BLaER1 (cell line): ENCODE measurements at regions not wholly inside any gene's neighbourhood (a gene's known extent, or its start where the extent isn't known, plus 50 kb on each side); places are given as distances from the start of the nearest gene placed in this dataset.
"Not testable (repeated sequence)": the region's sequence is repeated elsewhere in the genome, so short reads cannot be mapped to it uniquely, and the experiment has no call there.

Source experiments
- H3K27ac ChIP-seq: shearing (Covaris generic); formaldehyde crosslinking; 2 replicates; pipeline ENCODE4 v1.8.1; 2022
- H3K27me3 ChIP-seq: shearing (Covaris generic); formaldehyde crosslinking; 2 replicates; pipeline ENCODE4 v1.8.1; 2022
- H3K36me3 ChIP-seq: shearing (Covaris generic); formaldehyde crosslinking; 2 replicates; pipeline ENCODE4 v1.8.1; 2022
- H3K4me1 ChIP-seq: shearing (Covaris generic); formaldehyde crosslinking; 2 replicates; pipeline ENCODE4 v1.8.1; 2022
- H3K4me2 ChIP-seq: shearing (Covaris generic); formaldehyde crosslinking; 2 replicates; pipeline ENCODE4 v1.8.1; 2022
- H3K4me3 ChIP-seq: shearing (Covaris generic); formaldehyde crosslinking; 2 replicates; pipeline ENCODE4 v1.8.1; 2022
- H3K9ac ChIP-seq: shearing (Covaris generic); formaldehyde crosslinking; 2 replicates; pipeline ENCODE4 v1.8.1; 2022
- H3K9me3 ChIP-seq: shearing (Covaris generic); formaldehyde crosslinking; 2 replicates; pipeline ENCODE4 v1.8.1; 2022
- H4K20me1 ChIP-seq: shearing (Covaris generic); formaldehyde crosslinking; 2 replicates; pipeline ENCODE4 v1.8.1; 2022
- Cebpa-rat ChIP-seq: shearing (Covaris generic); IDR thresholded peaks from 2 replicates; pipeline ENCODE4 v1.8.1; 2022

DNA sequence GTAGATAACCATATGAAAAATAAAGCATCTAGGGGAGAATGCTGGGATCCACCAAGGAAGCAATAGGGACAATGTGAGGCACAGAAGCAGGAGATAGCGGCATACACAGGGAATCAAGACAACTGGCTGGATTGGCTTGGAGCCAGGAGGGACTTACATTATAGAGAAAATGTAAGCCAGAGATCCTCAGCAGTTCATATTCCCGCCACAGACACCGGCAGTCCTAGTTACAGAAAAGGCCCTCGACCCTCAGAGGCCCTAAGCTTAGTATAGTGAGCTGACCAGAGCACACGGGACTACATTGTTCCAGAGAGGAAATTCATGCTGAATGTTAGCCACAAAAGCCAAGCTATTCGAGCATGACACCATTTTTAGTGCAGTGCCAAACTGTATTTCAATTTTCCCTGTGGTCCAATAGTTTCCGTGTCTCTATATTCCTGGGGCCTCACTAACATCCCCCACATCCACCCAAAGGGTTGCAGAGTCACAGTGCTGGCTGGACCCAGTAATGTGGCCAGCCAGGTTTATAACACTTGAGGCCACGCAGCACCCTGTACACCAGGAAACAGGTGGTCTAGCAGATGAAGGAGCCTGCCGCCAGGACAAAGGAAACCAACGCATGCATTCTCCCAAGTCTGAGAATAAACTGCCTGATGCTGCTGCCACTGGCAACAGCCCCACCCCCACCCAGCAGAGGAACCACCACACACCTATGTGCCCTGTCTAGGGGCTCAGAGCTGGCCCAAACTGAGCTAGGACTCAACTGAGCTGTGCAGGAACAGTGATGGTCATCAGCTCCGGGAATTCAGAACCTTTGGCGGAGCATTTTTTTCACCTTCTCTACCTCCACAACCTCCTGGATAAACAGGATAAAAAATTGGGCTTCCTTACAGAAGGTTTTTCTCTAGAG lies 693.2 kb upstream of the CHD1 start:
- Histone ChIP-seq H4K20me1 (no peaks in the 10 kb centered on the region), H3K4me2 (peak overlapping the region; percentile 69), H3K27me3 (no peaks in the 10 kb centered on the region), H3K4me1 (peaks cover 10% of the 10 kb centered on the region), H3K9ac (no peak overlapping the region), H3K4me3 (no peak overlapping the region), H3K27ac (peak overlapping the region; percentile 41; the same call in 1 of the 2 replicates), H3K36me3 (no peaks in the 10 kb centered on the region), H3K9me3 (0 out of 2 replicates have a peak, but pooled peaks cover 4% of the 10 kb centered on the region)
- TF ChIP-seq Cebpa-rat = no peak

DNA sequence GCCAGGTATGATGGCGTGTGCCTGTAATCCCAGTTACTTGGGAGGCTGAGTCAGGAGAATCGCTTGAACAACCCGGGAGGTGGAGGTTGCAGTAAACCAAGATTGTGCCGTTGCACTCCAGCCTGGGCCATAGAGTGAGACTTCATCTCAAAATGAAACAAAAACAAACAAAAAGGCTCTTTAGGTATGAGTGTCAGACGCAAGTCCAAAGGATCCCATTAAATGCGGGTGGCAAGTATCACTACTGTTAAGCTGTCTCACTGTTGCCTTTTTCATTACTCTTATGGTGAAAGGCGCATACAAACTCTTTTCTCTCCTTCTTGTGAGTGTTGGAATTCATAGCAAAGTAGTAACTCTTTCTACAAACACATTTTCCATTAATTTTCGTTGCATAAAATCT lies 688.5 kb upstream of the CHD1 start:
- TF ChIP-seq Cebpa-rat = no peak
- Histone ChIP-seq H3K4me3 (no peak overlapping the region), H3K4me1 (peaks cover 8% of the 10 kb centered on the region), H3K36me3 (no peaks in the 10 kb centered on the region), H3K9ac (no peak overlapping the region), H3K4me2 (no peak overlapping the region), H3K27me3 (no peaks in the 10 kb centered on the region), H3K27ac (no peak overlapping the region), H3K9me3 (no peaks in the 10 kb centered on the region), H4K20me1 (no peaks in the 10 kb centered on the region)

DNA sequence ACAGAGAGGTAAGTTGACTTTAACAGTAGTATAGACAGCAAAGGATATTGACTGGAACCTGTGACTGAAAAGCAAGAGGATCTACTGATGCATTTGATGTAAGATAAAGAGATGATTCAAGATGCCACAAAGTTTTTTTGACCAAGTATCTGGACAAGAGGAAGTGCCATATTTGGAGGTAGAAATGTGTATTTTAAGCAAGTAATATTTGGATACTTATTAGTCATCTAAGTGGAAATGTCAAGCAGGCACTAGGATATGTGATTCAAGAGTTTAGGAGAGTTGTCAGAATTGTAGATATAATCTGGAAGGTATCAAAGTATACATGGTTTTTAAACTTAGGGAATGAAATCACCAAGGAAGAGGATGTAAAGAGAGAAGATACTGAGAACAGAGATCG lies 686.1 kb upstream of the CHD1 start:
- no peak overlapping the region for H3K27ac ChIP-seq
- H3K4me1 ChIP-seq = no peaks in the 10 kb centered on the region
- H3K9me3 ChIP-seq = no peaks in the 10 kb centered on the region
- H4K20me1 ChIP-seq = no peaks in the 10 kb centered on the region
- no peak for TF ChIP-seq Cebpa-rat
- no peak overlapping the region for H3K4me2 ChIP-seq
- H3K27me3 ChIP-seq = no peaks in the 10 kb centered on the region
- H3K4me3 ChIP-seq = no peak overlapping the region
- no peaks in the 10 kb centered on the region for H3K36me3 ChIP-seq
- H3K9ac ChIP-seq = no peak overlapping the region

DNA sequence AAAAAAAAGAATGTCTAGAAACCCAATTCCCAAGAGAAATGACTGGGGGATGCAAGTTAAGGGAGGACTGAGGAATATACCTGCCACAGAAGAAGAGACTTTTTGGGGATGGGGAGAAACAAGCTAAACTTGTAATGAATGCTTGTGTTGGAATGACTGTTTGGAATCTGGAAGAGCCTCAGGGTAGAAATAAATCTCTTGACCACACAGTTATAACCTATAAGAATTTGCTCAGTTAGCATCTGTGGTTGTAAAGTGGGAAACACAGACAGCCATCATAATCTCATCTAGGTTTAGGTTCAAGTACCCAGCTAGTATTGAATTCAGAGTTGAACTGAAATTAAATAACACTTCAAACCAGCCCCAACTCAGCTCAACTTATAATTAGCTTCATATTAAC lies 678.3 kb upstream of the CHD1 start:
- Histone ChIP-seq H3K4me2 (peak overlapping the region; percentile 82), H3K4me1 (peaks cover 61% of the 10 kb centered on the region), H3K4me3 (no peak overlapping the region), H4K20me1 (no peaks in the 10 kb centered on the region), H3K27ac (peak overlapping the region; percentile 90), H3K9ac (no peak overlapping the region), H3K27me3 (no peaks in the 10 kb centered on the region), H3K36me3 (no peaks in the 10 kb centered on the region), H3K9me3 (0 out of 2 replicates have a peak, but pooled peaks cover 6% of the 10 kb centered on the region)
- TF ChIP-seq Cebpa-rat = no peak

DNA sequence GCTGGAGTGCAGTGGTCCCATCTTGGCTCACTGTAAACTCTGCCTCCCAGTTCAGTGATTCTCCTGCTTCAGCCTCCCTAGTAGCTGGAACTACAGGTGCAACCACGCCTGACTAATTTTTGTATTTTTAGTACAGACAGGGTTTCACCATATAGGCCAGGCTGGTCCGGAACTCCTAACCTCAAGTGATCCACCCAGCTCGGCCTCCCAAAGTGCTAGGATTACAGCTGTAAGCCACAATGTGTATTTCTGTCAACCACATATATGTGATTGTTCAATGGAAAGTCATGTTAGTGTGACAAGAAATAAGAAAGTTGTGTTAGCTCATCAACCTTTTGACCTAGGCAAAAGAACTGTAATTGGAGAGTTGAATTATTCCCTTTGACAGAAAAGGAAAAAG lies 677.1 kb upstream of the CHD1 start:
- Histone ChIP-seq H3K9me3 (0 out of 2 replicates have a peak, but pooled peaks cover 6% of the 10 kb centered on the region), H4K20me1 (no peaks in the 10 kb centered on the region), H3K4me1 (peaks cover 70% of the 10 kb centered on the region), H3K4me3 (no peak overlapping the region), H3K27ac (peak overlapping the region; percentile 90), H3K36me3 (no peaks in the 10 kb centered on the region), H3K9ac (0 out of 2 replicates have a peak overlapping the region, but pooled peaks have one; percentile 34), H3K4me2 (peak overlapping the region; percentile 82), H3K27me3 (no peaks in the 10 kb centered on the region)
- TF ChIP-seq Cebpa-rat = peak; percentile 82

DNA sequence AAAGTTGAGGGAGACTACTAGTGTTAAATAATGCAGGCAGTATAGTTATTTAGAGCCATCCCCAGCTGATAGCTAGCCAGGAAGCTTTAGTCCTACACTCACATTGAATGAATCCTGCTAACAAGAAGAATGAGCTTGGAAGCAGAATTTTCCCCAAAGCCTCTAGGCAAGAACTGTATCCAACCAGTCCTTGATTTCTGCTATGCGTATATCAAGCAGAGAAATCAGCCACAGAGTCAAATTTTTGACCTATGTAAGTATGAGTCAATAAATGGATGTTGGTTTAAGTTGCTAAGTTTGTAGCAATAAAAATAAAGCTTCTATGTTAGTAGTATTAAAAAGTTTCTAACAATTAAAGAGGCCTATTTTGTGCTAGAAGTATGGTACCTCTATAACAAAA lies 672.1 kb upstream of the CHD1 start:
- Histone ChIP-seq H3K4me2 (no peak overlapping the region), H3K9ac (no peak overlapping the region), H3K4me3 (no peak overlapping the region), H3K27ac (no peak overlapping the region), H4K20me1 (no peaks in the 10 kb centered on the region), H3K9me3 (no peaks in the 10 kb centered on the region), H3K27me3 (no peaks in the 10 kb centered on the region), H3K36me3 (no peaks in the 10 kb centered on the region), H3K4me1 (peaks cover 47% of the 10 kb centered on the region)
- TF ChIP-seq Cebpa-rat = no peak

DNA sequence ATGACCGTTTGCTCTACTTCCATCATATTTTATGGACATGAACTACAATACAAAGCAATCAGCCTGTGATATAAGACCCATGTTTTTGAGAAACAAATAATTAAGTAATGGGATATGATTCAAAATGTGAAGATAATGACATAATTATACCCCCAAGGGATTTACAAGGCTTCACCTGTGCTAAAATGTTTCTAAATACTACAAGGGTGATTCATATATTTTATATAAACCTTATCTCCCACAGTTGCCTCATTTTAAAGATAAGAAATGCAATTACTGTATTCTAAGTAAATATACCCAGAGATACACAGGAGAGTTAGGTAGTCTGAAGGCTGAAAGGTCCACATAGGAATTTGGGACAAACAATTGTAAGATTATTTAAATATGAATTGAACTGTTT lies 662.0 kb upstream of the CHD1 start:
- H3K9ac ChIP-seq = no peak overlapping the region
- H3K36me3 ChIP-seq = no peaks in the 10 kb centered on the region
- no peak for TF ChIP-seq Cebpa-rat
- H3K27me3 ChIP-seq = no peaks in the 10 kb centered on the region
- no peak overlapping the region for H3K4me3 ChIP-seq
- H3K4me2 ChIP-seq = no peak overlapping the region
- H3K4me1 ChIP-seq = no peaks in the 10 kb centered on the region
- no peak overlapping the region for H3K27ac ChIP-seq
- H3K9me3 ChIP-seq = no peaks in the 10 kb centered on the region
- no peaks in the 10 kb centered on the region for H4K20me1 ChIP-seq

DNA sequence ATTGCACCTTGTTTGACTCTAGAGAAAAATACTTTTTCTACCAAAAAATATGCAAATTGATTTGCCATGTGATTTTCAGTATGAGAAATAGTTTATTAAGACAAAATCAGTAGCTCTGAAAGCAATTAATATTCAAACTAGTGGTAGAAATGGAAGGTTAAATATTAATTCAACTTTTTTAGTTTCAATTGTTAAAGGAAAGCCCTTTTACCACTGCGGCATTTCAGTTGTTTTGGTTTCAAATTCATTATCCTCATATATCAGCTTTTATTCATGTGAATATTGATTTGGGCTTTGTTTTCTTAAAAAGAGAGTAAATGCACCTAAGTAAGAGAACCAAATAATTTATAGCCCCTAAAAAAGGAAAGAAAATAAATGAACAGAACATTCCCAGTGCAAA lies 660.6 kb upstream of the CHD1 start:
- Histone ChIP-seq H3K4me1 (no peaks in the 10 kb centered on the region), H3K36me3 (no peaks in the 10 kb centered on the region), H3K4me3 (no peak overlapping the region), H3K9ac (no peak overlapping the region), H3K4me2 (no peak overlapping the region), H4K20me1 (no peaks in the 10 kb centered on the region), H3K9me3 (no peaks in the 10 kb centered on the region), H3K27ac (no peak overlapping the region), H3K27me3 (no peaks in the 10 kb centered on the region)
- TF ChIP-seq Cebpa-rat = no peak

DNA sequence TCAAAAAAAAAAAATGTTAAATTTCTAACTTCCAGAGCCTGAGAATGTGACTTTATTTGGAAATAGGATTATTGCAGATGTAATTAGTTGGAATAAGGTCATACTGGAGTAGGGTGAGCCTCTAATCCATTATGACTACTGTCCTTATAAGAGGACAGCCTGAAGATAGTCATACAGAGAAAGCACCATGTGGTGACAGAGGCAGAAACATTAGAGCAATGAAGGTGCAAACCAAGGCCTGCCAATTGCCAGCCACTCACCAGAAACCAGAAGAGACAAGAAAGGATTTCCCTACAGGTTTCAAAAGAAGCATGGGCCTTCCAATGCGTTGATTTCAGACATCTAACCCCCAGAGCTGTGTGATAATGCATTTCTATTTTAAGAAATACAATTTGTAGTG lies 659.2 kb upstream of the CHD1 start:
- no peak overlapping the region for H3K4me3 ChIP-seq
- no peak overlapping the region for H3K9ac ChIP-seq
- H3K36me3 ChIP-seq = no peaks in the 10 kb centered on the region
- H4K20me1 ChIP-seq = no peaks in the 10 kb centered on the region
- no peaks in the 10 kb centered on the region for H3K27me3 ChIP-seq
- no peak overlapping the region for H3K27ac ChIP-seq
- no peaks in the 10 kb centered on the region for H3K4me1 ChIP-seq
- no peaks in the 10 kb centered on the region for H3K9me3 ChIP-seq
- no peak overlapping the region for H3K4me2 ChIP-seq
- TF ChIP-seq Cebpa-rat = no peak

DNA sequence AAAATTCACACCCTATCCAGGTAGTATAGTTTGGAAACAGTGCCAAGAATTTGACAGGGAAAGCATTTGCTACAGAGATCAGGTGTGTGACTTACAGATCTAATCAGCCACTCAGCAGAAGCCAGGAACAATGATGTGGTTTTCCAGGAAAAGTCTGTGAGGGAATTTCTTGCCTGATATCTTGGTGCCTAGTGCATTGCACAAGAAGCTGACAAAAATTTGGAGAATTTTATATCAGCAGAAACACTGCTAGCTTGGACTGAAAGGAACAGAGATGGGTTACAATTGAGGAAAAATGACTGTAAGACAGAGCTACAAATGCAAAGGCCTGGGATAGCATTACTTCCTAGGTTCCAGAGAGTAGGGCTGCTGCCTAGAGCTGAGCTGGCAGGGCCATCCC lies 658.1 kb upstream of the CHD1 start:
- no peaks in the 10 kb centered on the region for H4K20me1 ChIP-seq
- H3K36me3 ChIP-seq = no peaks in the 10 kb centered on the region
- no peaks in the 10 kb centered on the region for H3K27me3 ChIP-seq
- H3K27ac ChIP-seq = no peak overlapping the region
- no peak for TF ChIP-seq Cebpa-rat
- no peak overlapping the region for H3K4me3 ChIP-seq
- H3K9me3 ChIP-seq = no peaks in the 10 kb centered on the region
- H3K4me2 ChIP-seq = no peak overlapping the region
- H3K4me1 ChIP-seq = no peaks in the 10 kb centered on the region
- H3K9ac ChIP-seq = no peak overlapping the region

DNA sequence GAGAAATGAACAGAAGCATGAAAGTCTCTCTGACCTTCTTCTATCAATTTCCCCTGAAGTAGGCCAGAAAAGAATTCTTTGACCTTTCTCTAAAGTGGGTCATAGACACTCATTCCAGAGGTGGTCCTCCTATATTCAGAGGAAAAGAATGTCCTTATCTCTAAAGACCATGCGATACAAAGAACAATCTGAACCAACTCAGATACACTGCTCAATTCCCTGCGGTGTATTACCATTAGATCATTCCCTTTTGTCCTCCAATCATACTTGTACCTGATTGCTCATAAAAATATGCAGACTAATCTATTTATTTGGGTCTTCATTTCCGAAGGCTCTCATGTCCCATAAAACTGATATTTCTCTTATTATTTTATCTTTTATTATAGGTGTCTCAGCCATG lies 652.4 kb upstream of the CHD1 start:
- H3K36me3 ChIP-seq, H3K9me3 ChIP-seq, H3K9ac ChIP-seq, H3K27ac ChIP-seq, H3K27me3 ChIP-seq, H3K4me3 ChIP-seq, H3K4me1 ChIP-seq, H3K4me2 ChIP-seq, H4K20me1 ChIP-seq: not testable (repeated sequence)

DNA sequence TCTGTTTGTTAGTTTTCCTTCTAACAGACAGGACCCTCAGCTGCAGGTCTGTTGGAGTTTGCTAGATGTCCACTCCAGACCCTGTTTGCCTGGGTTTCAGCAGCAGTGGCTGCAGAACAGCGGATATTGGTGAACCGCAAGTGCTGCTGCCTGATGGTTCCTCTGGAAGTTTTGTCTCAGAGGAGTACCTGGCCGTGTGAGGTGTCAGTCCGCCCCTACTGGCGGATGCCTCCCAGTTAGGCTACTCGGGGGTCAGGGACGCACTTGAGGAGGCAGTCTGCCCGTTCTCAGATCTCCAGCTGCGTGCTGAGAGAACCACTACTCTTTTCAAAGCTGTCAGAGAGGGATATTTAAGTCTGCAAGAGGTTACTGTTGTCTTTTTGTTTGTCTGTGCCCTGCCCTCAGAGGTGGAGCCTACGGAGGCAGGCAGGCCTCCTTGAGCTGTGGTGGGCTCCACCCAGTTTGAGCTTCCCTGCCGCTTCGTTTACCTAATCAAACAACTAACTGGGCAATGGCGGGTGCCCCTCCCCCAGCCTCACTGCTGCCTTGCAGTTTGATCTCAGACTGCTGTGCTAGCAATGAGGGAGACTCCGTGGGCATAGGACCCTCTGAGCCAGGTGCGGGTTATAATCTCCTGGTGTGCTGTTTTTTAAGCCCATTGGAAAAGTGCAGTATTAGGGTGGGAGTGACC lies 634.3 kb upstream of the CHD1 start:
- H3K4me3 ChIP-seq, H3K36me3 ChIP-seq, H3K9ac ChIP-seq, H3K27ac ChIP-seq, H3K9me3 ChIP-seq, H3K4me1 ChIP-seq, H3K27me3 ChIP-seq, H3K4me2 ChIP-seq, H4K20me1 ChIP-seq: not testable (repeated sequence)
